ENCODE measurements at regions not wholly inside any gene's neighbourhood (a gene's known extent, or its start where the extent isn't known, plus 50 kb on each side); places are given as distances from the start of the nearest gene placed in this dataset.

- BruUV-seq (replicated peaks), result no TSS peak
- H3K27ac ChIP-seq (ENCODE audit: low read depth, low read length, poor library complexity, severe bottlenecking), result no peak overlapping the region
- intact Hi-C loops (cut with micrococcal nuclease; ENCODE audit: unreplicated experiment), result no loop called here
- H3K9me3 ChIP-seq (ENCODE audit: low read length), result no peaks in the 10 kb centered on the region
- TF ChIP-seq EZH2phosphoT487 (IDR thresholded peaks at IDR 0.05; ENCODE audit: borderline replicate concordance, low read depth, low read length), result no peak
- TF ChIP-seq CTCF (conservative IDR thresholded peaks at IDR 0.05; ENCODE audit: low read length), result no peak
- no peaks in the 10 kb centered on the region for H3K9me2 ChIP-seq (ENCODE audit: insufficient read depth, low read length)
- no peak overlapping the region for H3K4me2 ChIP-seq (ENCODE audit: low read length)
- H2AFZ ChIP-seq (ENCODE audit: low read length), result no peak overlapping the region
- no peaks in the 10 kb centered on the region for H3K79me2 ChIP-seq (ENCODE audit: insufficient read depth, low read depth, low read length)
- no peaks in the 10 kb centered on the region for H4K20me1 ChIP-seq (ENCODE audit: insufficient read depth, low read length)
- ChIA-PET POLR2A (no interaction called here), CTCF (ENCODE audit: unreplicated experiment) (no interaction called here)
- no peak overlapping the region for H3K4me3 ChIP-seq (ENCODE audit: low read depth, low read length, poor library complexity, severe bottlenecking)
- H3K36me3 ChIP-seq (ENCODE audit: insufficient read depth, low read length), result no peaks in the 10 kb centered on the region
- no peak for DNase-seq (ENCODE audit: low spot score)
- H3K4me1 ChIP-seq (ENCODE audit: insufficient read depth, low read length, poor library complexity, severe bottlenecking), result no peaks in the 10 kb centered on the region
Measured at GRCh38 chr1:60634106-60634505, 448.3 kb upstream of the NFIA start.

GRCh38 chr1:60622486-60622885 lies 459.9 kb upstream of the NFIA start:
- Histone ChIP-seq H2AFZ (ENCODE audit: low read length) (no peak overlapping the region), H3K79me2 (ENCODE audit: insufficient read depth, low read depth, low read length) (no peaks in the 10 kb centered on the region), H3K9me2 (ENCODE audit: insufficient read depth, low read length) (no peaks in the 10 kb centered on the region), H3K4me2 (ENCODE audit: low read length) (no peak overlapping the region), H4K20me1 (ENCODE audit: insufficient read depth, low read length) (no peaks in the 10 kb centered on the region), H3K36me3 (ENCODE audit: insufficient read depth, low read length) (no peaks in the 10 kb centered on the region), H3K9me3 (ENCODE audit: low read length) (no peaks in the 10 kb centered on the region), H3K4me3 (ENCODE audit: low read depth, low read length, poor library complexity, severe bottlenecking) (no peak overlapping the region), H3K4me1 (ENCODE audit: insufficient read depth, low read length, poor library complexity, severe bottlenecking) (no peaks in the 10 kb centered on the region), H3K27ac (ENCODE audit: low read depth, low read length, poor library complexity, severe bottlenecking) (no peak overlapping the region)
- intact Hi-C loops (cut with micrococcal nuclease; ENCODE audit: unreplicated experiment), result no loop called here
- CTCF ChIA-PET (ENCODE audit: unreplicated experiment), result no interaction called here
- POLR2A ChIA-PET, result no interaction called here
- no TSS peak for BruUV-seq (replicated peaks)
- no peak for DNase-seq (ENCODE audit: low spot score)
- TF ChIP-seq CTCF (conservative IDR thresholded peaks at IDR 0.05; ENCODE audit: low read length), result no peak
- TF ChIP-seq EZH2phosphoT487 (IDR thresholded peaks at IDR 0.05; ENCODE audit: borderline replicate concordance, low read depth, low read length), result no peak

GRCh38 chr1:60621368-60621851 lies 461.0 kb upstream of the NFIA start:
- no peak overlapping the region for H3K4me2 ChIP-seq (ENCODE audit: low read length)
- H3K27ac ChIP-seq (ENCODE audit: low read depth, low read length, poor library complexity, severe bottlenecking), result no peak overlapping the region
- TF ChIP-seq CTCF (conservative IDR thresholded peaks at IDR 0.05; ENCODE audit: low read length), result no peak
- no peak for TF ChIP-seq EZH2phosphoT487 (IDR thresholded peaks at IDR 0.05; ENCODE audit: borderline replicate concordance, low read depth, low read length)
- DNase-seq (ENCODE audit: low spot score), result no peak
- H3K79me2 ChIP-seq (ENCODE audit: insufficient read depth, low read depth, low read length), result no peaks in the 10 kb centered on the region
- no peaks in the 10 kb centered on the region for H3K4me1 ChIP-seq (ENCODE audit: insufficient read depth, low read length, poor library complexity, severe bottlenecking)
- no TSS peak for BruUV-seq (replicated peaks)
- no peaks in the 10 kb centered on the region for H4K20me1 ChIP-seq (ENCODE audit: insufficient read depth, low read length)
- no peak overlapping the region for H2AFZ ChIP-seq (ENCODE audit: low read length)
- ChIA-PET CTCF (ENCODE audit: unreplicated experiment) (no interaction called here), POLR2A (interaction anchor here (0.6 kb wide), 1 partner anchor 748 kb away, joined by 3 read pairs; no protein-coding TSS in a partner anchor)
- H3K4me3 ChIP-seq (ENCODE audit: low read depth, low read length, poor library complexity, severe bottlenecking), result no peak overlapping the region
- H3K36me3 ChIP-seq (ENCODE audit: insufficient read depth, low read length), result no peaks in the 10 kb centered on the region
- no peaks in the 10 kb centered on the region for H3K9me3 ChIP-seq (ENCODE audit: low read length)
- intact Hi-C loops (cut with micrococcal nuclease; ENCODE audit: unreplicated experiment), result no loop called here
- H3K9me2 ChIP-seq (ENCODE audit: insufficient read depth, low read length), result no peaks in the 10 kb centered on the region

All from OCI-LY7 (cell line).